OCI-LY7 (cell line): ENCODE measurements at regions not wholly inside any gene's neighbourhood (a gene's known extent, or its start where the extent isn't known, plus 50 kb on each side); places are given as distances from the start of the nearest gene placed in this dataset.

Source experiments
- EZH2phosphoT487 ChIP-seq: fragments of 200-600 bp; sonication (generic); IDR thresholded peaks from 2 replicates; pipeline ENCODE4 v1.6.1; 2018; ENCODE audit warnings: low read depth, borderline replicate concordance, mild to moderate bottlenecking, mixed run types, antibody characterized with exemption, low read length, moderate library complexity, mixed read lengths
- TF ChIP-seq, protein P1 (sequence below): fragments of 200-600 bp; sonication (generic); conservative IDR thresholded peaks from 2 replicates; pipeline ENCODE4 v1.5.1; 2014; ENCODE audit warnings: mild to moderate bottlenecking, antibody characterized with exemption, low read length, moderate library complexity, mixed read lengths

- TF ChIP-seq, protein P1, sequence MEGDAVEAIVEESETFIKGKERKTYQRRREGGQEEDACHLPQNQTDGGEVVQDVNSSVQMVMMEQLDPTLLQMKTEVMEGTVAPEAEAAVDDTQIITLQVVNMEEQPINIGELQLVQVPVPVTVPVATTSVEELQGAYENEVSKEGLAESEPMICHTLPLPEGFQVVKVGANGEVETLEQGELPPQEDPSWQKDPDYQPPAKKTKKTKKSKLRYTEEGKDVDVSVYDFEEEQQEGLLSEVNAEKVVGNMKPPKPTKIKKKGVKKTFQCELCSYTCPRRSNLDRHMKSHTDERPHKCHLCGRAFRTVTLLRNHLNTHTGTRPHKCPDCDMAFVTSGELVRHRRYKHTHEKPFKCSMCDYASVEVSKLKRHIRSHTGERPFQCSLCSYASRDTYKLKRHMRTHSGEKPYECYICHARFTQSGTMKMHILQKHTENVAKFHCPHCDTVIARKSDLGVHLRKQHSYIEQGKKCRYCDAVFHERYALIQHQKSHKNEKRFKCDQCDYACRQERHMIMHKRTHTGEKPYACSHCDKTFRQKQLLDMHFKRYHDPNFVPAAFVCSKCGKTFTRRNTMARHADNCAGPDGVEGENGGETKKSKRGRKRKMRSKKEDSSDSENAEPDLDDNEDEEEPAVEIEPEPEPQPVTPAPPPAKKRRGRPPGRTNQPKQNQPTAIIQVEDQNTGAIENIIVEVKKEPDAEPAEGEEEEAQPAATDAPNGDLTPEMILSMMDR, result no peak
- TF ChIP-seq EZH2phosphoT487, result no peak
These were observed 1416.7 kb downstream of the FSCB start for GRCh38 chr14:43090380-43090779.
